Heart left ventricle (tissue), 16 donors: ENCODE measurements at regions not wholly inside any gene's neighbourhood (a gene's known extent, or its start where the extent isn't known, plus 50 kb on each side); places are given as distances from the start of the nearest gene placed in this dataset.

Experiments used
- ATAC-seq, 4 donors: fragments of 200-7000 bp; cut with Tn5 transposase; one replicate each; pipeline ENCODE4 v1.9.1; 2020 to 2022; ENCODE audit warnings: moderate library complexity in 4 of 4, mild to moderate bottlenecking in 3 of 4, moderate number of reproducible peaks in 1 of 4
- DNase-seq, 5 donors: peaks; one replicate each; pipeline ENCODE4 v3.0.0-alpha.2; 2020
- H3K27ac ChIP-seq, 12 donors: fragments of 200-600 bp; sonication (generic) in 4 of 12; one replicate each; pipeline versions ENCODE4 v1.5.0 to v1.8.0; 2016 to 2022; ENCODE audit warnings: mild to moderate bottlenecking in 2 of 12
- H3K27me3 ChIP-seq, 9 donors: fragments of 200-600 bp; sonication (generic) in 2 of 9; one replicate each; pipeline versions ENCODE4 v1.5.1 to v1.8.0; 2016 to 2022; ENCODE audit warnings: mild to moderate bottlenecking in 3 of 9
- H3K36me3 ChIP-seq, 9 donors: fragments of 200-600 bp; sonication (generic) in 2 of 9; one replicate each; pipeline versions ENCODE4 v1.5.0 to v1.8.0; 2018 to 2022; ENCODE audit warnings: mild to moderate bottlenecking in 2 of 9
- H3K4me1 ChIP-seq, 12 donors: fragments of 200-600 bp; sonication (generic) in 4 of 12; one replicate each; pipeline versions ENCODE4 v1.5.0 to v1.8.0; 2016 to 2022; ENCODE audit warnings: mild to moderate bottlenecking in 3 of 12
- H3K4me3 ChIP-seq, 12 donors: fragments of 200-600 bp; sonication (generic) in 4 of 12; one replicate each; pipeline versions ENCODE4 v1.5.0 to v1.8.0; 2017 to 2022; ENCODE audit warnings: mild to moderate bottlenecking in 9 of 12, moderate library complexity in 4 of 12
- H3K9me3 ChIP-seq, 12 donors: fragments of 200-600 bp; sonication (generic) in 4 of 12; one replicate each; pipeline versions ENCODE4 v1.5.0 to v1.8.0; 2016 to 2022; ENCODE audit warnings: mild to moderate bottlenecking in 1 of 12
- POLR2A ChIP-seq, 2 donors: fragments of 450-650 bp; IDR thresholded peaks; one replicate each; pipeline ENCODE4 v1.6.1; 2017; ENCODE audit warnings: antibody characterized with exemption in 2 of 2, mild to moderate bottlenecking in 2 of 2, moderate library complexity in 2 of 2
- WGBS, 4 donors: extraction: QIAGEN DNeasy Blood & Tissue Kit in 2 of 4; methylation state at CpG; one replicate each; pipeline versions ENCODE4 v1.1.5 to v1.1.7; 2013 to 2018; 5-methylcytosine and 5-hydroxymethylcytosine counted together
- intact Hi-C, 10 donors: fragments of 100-400 bp; cut with DNase I; formaldehyde crosslinking; loops; one replicate each; pipeline versions ENCODE4 v1.11.1 to v1.14.2; 2022
- TF ChIP-seq, protein P1 (sequence below), 12 donors: fragments of 200-600 bp; sonication (generic) in 4 of 12; IDR thresholded peaks; one replicate each; pipeline versions ENCODE4 v1.5.0 to v1.8.0; 2018 to 2022; ENCODE audit warnings: antibody characterized with exemption in 12 of 12, mild to moderate bottlenecking in 5 of 12
- donor health status: ischemic (EF 13 %, LVEDD 7.1; RV severe dilation, severe dysfunction).
- donor health status: healthy with polysubstance abuse.
- donor health status: DM: no; HTN: yes; CAD: no.
- donor health status: DM: no; HTN: no; CAD: no.
- donor health status: ischemic (EF 25% LVEDD 6.9; RV normal size, moderate dysfunction).
- donor health status: ischemic (EF 25% LVEDD 5.7; RV mildly dilated, moderate dysfunction).
- donor health status: healthy.
- donor health status: DM: yes; HTN: yes; CAD: no.
- donor health status: ischemic (EF 35%, LVEDD 5.7; RV mildly dilated, moderate dysfunction).
- donor health status: nonischemic (EF 11% LVEDD 7.7; RV severe dilation, severe dysfunction).
- donor health status: DM: yes; HTN: yes; CAD: no.
- donor health status: PGD.
- donor health status: ischemic (EF 29% LVEDD 5.4; RV normal size, mild dysfunction).
- donor health status: nonischemic (EF 23%, LVEDD 6.1; RV moderate dilation, normal function).

DNA sequence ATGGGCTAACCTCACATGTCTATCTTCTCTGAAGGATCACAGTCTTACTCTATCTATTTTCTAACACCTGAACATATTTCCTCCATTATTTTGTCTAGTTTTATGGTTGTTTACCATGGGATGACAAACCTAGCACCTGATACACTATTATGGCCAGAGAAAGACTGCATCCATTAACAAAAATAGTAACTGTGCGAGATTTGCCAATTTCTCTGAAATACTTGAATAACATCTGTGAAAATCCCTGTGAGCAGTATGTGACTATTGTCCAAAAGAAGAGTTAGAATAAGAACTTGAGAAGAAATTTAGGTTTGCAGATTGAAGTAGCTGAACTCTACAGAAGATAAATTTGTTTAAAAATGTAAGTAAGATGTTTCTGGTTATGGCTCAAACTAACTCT is 142.0 kb upstream of the CDH11 start:
- no peak overlapping the region for H3K27ac ChIP-seq
- H3K4me3 ChIP-seq = no peak overlapping the region
- TF ChIP-seq POLR2A (IDR thresholded peaks at IDR 0.05) = no peak
- TF ChIP-seq, protein P1, sequence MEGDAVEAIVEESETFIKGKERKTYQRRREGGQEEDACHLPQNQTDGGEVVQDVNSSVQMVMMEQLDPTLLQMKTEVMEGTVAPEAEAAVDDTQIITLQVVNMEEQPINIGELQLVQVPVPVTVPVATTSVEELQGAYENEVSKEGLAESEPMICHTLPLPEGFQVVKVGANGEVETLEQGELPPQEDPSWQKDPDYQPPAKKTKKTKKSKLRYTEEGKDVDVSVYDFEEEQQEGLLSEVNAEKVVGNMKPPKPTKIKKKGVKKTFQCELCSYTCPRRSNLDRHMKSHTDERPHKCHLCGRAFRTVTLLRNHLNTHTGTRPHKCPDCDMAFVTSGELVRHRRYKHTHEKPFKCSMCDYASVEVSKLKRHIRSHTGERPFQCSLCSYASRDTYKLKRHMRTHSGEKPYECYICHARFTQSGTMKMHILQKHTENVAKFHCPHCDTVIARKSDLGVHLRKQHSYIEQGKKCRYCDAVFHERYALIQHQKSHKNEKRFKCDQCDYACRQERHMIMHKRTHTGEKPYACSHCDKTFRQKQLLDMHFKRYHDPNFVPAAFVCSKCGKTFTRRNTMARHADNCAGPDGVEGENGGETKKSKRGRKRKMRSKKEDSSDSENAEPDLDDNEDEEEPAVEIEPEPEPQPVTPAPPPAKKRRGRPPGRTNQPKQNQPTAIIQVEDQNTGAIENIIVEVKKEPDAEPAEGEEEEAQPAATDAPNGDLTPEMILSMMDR (IDR thresholded peaks at IDR 0.05) = no peak
- H3K27me3 ChIP-seq = no peaks in the 10 kb centered on the region
- DNase-seq = no peak
- 91 to 98% (median 97%) methylated on average over 1 of the region's 1 CpG for WGBS, 4 donors
- intact Hi-C loops = no loop called here
- peaks cover 0 to 20% (median 0%) of the 10 kb centered on the region in 12 donors for H3K9me3 ChIP-seq
- H3K36me3 ChIP-seq = no peaks in the 10 kb centered on the region
- no peak for ATAC-seq
- H3K4me1 ChIP-seq = no peaks in the 10 kb centered on the region

DNA sequence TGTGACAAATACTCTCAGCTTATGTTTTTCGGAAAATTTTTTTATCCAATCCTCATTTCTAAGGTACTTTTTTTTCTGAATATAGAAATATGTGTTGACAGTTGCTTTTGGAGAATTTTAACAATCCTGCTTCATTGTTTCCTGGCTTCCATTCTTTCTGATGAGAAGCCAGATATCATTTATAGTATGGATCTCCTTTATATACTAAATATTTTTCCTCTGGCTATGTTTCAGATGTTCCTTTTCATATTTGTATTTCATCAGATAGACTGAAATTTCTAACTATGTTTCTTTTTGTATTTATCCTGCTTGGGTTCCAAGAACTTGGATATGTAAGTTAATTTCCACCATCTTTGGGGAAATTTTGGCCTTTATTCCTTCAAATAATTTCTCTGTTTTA is 138.9 kb upstream of the CDH11 start:
- no peak for DNase-seq

DNA sequence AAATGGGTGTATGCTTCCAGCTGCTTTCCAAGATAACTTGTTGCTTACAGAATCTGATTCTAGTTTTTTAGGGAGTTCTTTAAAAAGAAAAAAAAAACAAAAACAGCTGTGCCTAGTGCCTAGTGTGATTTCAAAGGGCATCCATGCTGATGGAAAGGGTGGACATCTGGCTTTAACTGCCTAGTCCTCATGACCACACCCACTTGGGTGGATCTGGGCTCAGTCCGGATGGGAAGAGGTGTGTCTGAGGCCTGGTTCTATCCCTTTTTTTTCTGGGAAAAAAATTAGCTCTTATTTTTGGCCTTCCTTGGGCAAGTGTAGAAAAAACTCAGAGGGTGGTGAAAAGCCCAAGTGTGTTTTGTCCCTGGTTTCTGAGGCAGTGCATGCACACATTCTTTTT is 132.3 kb upstream of the CDH11 start:
- intact Hi-C loops = no loop called here
- H3K36me3 ChIP-seq = no peaks in the 10 kb centered on the region
- H3K9me3 ChIP-seq = no peaks in the 10 kb centered on the region
- ATAC-seq = peak in 1 of 4 donors; percentile 41
- no peak overlapping the region for H3K4me3 ChIP-seq
- H3K4me1 ChIP-seq = peaks cover 0 to 27% (median 8%) of the 10 kb centered on the region in 12 donors
- H3K27me3 ChIP-seq = no peaks in the 10 kb centered on the region
- WGBS, 4 donors = 43 to 70% (median 50%) methylated on average over 1 of the region's 1 CpG
- DNase-seq = no peak
- no peak overlapping the region for H3K27ac ChIP-seq
- TF ChIP-seq, protein P1 (IDR thresholded peaks at IDR 0.05) = no peak
- TF ChIP-seq POLR2A (IDR thresholded peaks at IDR 0.05) = no peak

More for the DNA sequence above, 138.9 kb upstream of the CDH11 start:
- H3K27ac ChIP-seq = no peak overlapping the region
- no peak for ATAC-seq
- WGBS, 4 donors = 85 to 97% (median 93%) methylated on average over 1 of the region's 1 CpG
- intact Hi-C loops = no loop called here
- H3K36me3 ChIP-seq = no peaks in the 10 kb centered on the region
- no peak overlapping the region for H3K4me3 ChIP-seq
- H3K9me3 ChIP-seq = peaks cover 0 to 20% (median 0%) of the 10 kb centered on the region in 12 donors
- H3K27me3 ChIP-seq = no peaks in the 10 kb centered on the region
- TF ChIP-seq, protein P1 (IDR thresholded peaks at IDR 0.05) = no peak
- no peak for TF ChIP-seq POLR2A (IDR thresholded peaks at IDR 0.05)
- no peaks in the 10 kb centered on the region for H3K4me1 ChIP-seq

DNA sequence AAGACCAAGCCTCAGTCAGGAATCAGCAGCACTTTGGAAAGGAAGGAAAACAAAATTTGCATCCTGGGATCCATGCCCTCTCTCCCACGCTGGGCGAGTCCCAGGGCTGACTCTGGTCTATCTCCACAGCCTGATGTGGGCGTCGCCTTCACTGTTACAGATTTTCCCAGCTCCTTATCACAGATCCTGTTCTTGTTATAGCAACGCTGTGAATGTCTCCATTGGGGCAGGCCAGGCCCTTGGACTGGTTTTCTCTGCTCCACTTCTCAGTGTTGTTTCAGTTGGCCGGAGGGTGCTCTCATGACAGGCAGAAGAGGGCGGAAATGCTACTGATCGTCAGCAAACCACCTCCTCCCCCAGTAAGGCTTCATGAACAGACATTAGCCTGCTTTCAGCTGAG is 127.9 kb upstream of the CDH11 start:
- Histone ChIP-seq H3K27ac (peak overlapping the region; percentile 11 to 82 (median 68)), H3K27me3 (no peaks in the 10 kb centered on the region), H3K4me3 (no peak overlapping the region), H3K36me3 (no peaks in the 10 kb centered on the region), H3K9me3 (no peaks in the 10 kb centered on the region), H3K4me1 (peaks cover 0 to 27% (median 8%) of the 10 kb centered on the region in 12 donors)
- 10 to 22% (median 13%) methylated on average over 8 of the region's 8 CpGs for WGBS, 4 donors
- DNase-seq = peak; percentile 77 to 87 (median 81)
- intact Hi-C loops = loop anchor here in 2 of 10 donors (2.0 to 5.0 kb wide), 2 partner anchors 35 to 58 kb away; no protein-coding TSS in a partner anchor
- peak; percentile 95 to 99 (median 98) for ATAC-seq
- TF ChIP-seq POLR2A (IDR thresholded peaks at IDR 0.05) = no peak
- TF ChIP-seq, protein P1 (IDR thresholded peaks at IDR 0.05) = peak in 3 of 12 donors; percentile 24 to 25 (median 24)
